ENCODE measurements at regions not wholly inside any gene's neighbourhood (a gene's known extent, or its start where the extent isn't known, plus 50 kb on each side); places are given as distances from the start of the nearest gene placed in this dataset.

DNA sequence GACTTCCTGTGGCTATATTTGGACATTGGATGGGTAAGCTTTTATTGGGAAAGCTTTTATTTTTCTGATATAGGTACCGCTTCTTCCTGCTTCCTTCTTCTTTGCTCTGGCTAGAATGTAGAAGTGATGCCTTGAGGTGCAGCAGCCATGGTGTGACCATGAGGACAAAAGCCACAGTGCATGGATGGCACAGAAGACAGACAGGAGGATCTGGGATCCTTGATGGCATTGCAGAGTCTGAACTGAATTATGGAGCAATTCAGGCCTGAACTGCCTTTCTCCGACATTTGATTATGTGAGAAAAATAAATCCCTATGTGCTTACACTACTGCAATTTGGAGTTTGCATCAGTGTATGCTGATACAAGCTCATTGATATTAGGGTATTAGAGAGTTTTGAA lies 191.3 kb upstream of the CRY1 start:
- no peak overlapping the region for H3K27ac ChIP-seq
- H3K79me2 ChIP-seq = no peaks in the 10 kb centered on the region
- no peak overlapping the region for H3K4me3 ChIP-seq (ENCODE audit: low read depth, low read length)
- H3K4me1 ChIP-seq = no peaks in the 10 kb centered on the region
- TF ChIP-seq, protein P1, sequence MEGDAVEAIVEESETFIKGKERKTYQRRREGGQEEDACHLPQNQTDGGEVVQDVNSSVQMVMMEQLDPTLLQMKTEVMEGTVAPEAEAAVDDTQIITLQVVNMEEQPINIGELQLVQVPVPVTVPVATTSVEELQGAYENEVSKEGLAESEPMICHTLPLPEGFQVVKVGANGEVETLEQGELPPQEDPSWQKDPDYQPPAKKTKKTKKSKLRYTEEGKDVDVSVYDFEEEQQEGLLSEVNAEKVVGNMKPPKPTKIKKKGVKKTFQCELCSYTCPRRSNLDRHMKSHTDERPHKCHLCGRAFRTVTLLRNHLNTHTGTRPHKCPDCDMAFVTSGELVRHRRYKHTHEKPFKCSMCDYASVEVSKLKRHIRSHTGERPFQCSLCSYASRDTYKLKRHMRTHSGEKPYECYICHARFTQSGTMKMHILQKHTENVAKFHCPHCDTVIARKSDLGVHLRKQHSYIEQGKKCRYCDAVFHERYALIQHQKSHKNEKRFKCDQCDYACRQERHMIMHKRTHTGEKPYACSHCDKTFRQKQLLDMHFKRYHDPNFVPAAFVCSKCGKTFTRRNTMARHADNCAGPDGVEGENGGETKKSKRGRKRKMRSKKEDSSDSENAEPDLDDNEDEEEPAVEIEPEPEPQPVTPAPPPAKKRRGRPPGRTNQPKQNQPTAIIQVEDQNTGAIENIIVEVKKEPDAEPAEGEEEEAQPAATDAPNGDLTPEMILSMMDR (IDR thresholded peaks at IDR 0.05) = no peak
- H3K4me2 ChIP-seq (ENCODE audit: low read length) = no peak overlapping the region
- no peak overlapping the region for H3K9ac ChIP-seq
- H3K27me3 ChIP-seq (ENCODE audit: control insufficient read depth, insufficient read depth, low read length) = no peaks in the 10 kb centered on the region
- H3K36me3 ChIP-seq (ENCODE audit: control insufficient read depth, insufficient read depth, low read length) = no peaks in the 10 kb centered on the region
- no peaks in the 10 kb centered on the region for H3K9me3 ChIP-seq (ENCODE audit: control insufficient read depth, low read length)
- H2AFZ ChIP-seq = no peak overlapping the region

DNA sequence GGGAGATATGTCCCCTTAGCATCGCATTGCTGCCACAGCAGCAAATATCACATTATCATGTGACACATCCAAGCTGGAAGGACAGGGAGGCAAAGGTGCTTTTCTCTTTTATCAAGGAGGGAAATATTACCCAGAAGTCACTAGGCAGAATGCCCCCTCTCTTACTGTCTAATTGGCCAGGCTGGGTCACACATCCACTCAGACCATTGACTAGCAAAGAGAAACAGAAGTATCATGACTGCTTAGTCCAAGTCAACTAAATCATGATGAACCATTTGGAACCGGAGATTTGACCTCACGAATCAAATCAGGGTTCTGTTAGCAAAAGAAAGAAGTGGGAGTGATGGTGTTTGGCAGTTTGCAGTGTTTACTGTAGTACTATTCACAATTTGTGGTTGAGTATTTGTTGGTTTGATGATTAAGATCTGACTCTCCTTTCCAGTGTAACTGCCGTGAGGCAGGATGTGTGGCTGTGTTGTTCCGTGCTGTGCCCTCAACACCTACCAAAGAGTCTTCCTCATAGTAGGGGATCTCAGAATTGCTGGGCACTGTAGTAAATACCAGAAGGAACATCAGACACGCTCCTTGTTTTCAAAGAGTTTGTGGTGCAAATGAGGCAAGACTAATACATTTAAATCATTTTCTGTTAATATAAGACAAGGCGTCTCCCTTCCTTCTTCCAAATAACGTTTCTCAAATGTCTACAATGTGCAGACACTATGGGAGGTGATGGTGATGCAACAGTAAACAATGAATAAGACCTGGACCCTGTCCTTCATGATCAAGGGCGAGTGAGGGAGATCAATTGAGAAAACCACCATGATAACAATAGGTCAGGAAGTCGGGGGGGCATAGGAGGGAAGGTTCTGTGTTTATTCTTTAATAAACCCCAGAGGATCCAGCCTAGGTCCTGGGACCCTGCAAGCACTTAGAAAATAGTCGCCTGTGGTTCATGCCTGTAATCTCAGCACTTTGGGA lies 194.4 kb upstream of the CRY1 start:
- Histone ChIP-seq H3K27me3 (ENCODE audit: control insufficient read depth, insufficient read depth, low read length) (no peaks in the 10 kb centered on the region), H3K9me3 (ENCODE audit: control insufficient read depth, low read length) (no peaks in the 10 kb centered on the region), H3K4me2 (ENCODE audit: low read length) (no peak overlapping the region), H3K9ac (no peak overlapping the region), H3K36me3 (ENCODE audit: control insufficient read depth, insufficient read depth, low read length) (no peaks in the 10 kb centered on the region), H3K79me2 (no peaks in the 10 kb centered on the region), H3K27ac (no peak overlapping the region), H3K4me1 (peaks cover 3% of the 10 kb centered on the region), H2AFZ (no peak overlapping the region), H3K4me3 (ENCODE audit: low read depth, low read length) (no peak overlapping the region)
- TF ChIP-seq, protein P1 (IDR thresholded peaks at IDR 0.05) = no peak

DNA sequence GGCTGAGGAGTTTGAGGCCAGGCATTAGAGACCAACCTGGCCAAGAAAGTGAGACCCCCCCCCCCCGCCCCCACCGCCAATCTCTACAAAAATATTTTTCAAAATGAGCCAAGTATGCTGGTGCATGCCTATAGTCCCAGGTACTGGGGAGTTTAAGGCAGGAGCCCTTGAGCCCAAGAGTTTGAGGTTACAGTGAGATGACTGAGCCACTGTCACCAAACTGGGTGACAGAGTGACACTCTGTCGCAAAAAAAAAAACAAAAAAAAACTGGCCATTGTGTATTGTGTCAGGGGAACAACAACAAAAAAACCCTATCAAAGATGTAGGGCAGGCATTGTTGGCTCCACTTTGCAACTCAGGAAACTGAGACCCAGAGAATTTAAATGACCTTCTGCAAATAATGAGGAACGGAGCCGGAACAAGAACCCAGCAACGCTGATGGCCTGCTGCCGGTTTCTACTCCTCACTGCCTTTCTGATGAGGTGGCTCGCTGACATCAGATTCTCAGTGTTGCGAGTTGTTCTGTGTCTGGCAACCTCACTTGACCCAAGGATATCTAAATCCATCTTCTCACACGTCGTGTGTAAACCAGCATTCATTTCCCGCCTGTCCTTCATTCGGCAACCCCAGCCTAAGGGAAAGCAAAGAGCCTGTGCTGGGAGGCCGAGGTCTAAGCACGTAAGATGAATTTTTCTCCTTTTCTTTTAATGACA lies 195.2 kb upstream of the CRY1 start:
- peaks cover 3% of the 10 kb centered on the region for H3K4me1 ChIP-seq
- no peaks in the 10 kb centered on the region for H3K79me2 ChIP-seq
- no peak overlapping the region for H3K4me2 ChIP-seq (ENCODE audit: low read length)
- TF ChIP-seq, protein P1 (IDR thresholded peaks at IDR 0.05) = no peak
- no peak overlapping the region for H3K9ac ChIP-seq
- H3K36me3 ChIP-seq (ENCODE audit: control insufficient read depth, insufficient read depth, low read length) = no peaks in the 10 kb centered on the region
- H3K27ac ChIP-seq = no peak overlapping the region
- H3K27me3 ChIP-seq (ENCODE audit: control insufficient read depth, insufficient read depth, low read length) = no peaks in the 10 kb centered on the region
- no peaks in the 10 kb centered on the region for H3K9me3 ChIP-seq (ENCODE audit: control insufficient read depth, low read length)
- H3K4me3 ChIP-seq (ENCODE audit: low read depth, low read length) = no peak overlapping the region
- H2AFZ ChIP-seq = no peak overlapping the region

GRCh38 chr12:107291018-107291417 lies 197.7 kb upstream of the CRY1 start:
- Histone ChIP-seq H3K79me2 (no peaks in the 10 kb centered on the region), H3K4me3 (ENCODE audit: low read depth, low read length) (no peak overlapping the region), H3K36me3 (ENCODE audit: control insufficient read depth, insufficient read depth, low read length) (no peaks in the 10 kb centered on the region), H3K27ac (no peak overlapping the region), H2AFZ (no peak overlapping the region), H3K9ac (no peak overlapping the region), H3K4me1 (peaks cover 3% of the 10 kb centered on the region), H3K27me3 (ENCODE audit: control insufficient read depth, insufficient read depth, low read length) (no peaks in the 10 kb centered on the region), H3K9me3 (ENCODE audit: control insufficient read depth, low read length) (no peaks in the 10 kb centered on the region), H3K4me2 (ENCODE audit: low read length) (no peak overlapping the region)
- TF ChIP-seq, protein P1 (IDR thresholded peaks at IDR 0.05) = no peak
